Liver (tissue), 8 donors: ENCODE measurements at regions not wholly inside any gene's neighbourhood (a gene's known extent, or its start where the extent isn't known, plus 50 kb on each side); places are given as distances from the start of the nearest gene placed in this dataset.

ENCODE experiments used
- DNase-seq: peaks from one replicate; pipeline ENCODE4 v3.0.0-alpha.2; 2017; ENCODE audit warnings: low spot score
- H3K27ac ChIP-seq, 2 donors: one replicate each; pipeline ENCODE4 v1.7.0; 2013; ENCODE audit warnings: inconsistent platforms in 2 of 2, low read length in 2 of 2, control low read depth in 1 of 2, low read depth in 1 of 2, mild to moderate bottlenecking in 1 of 2
- H3K27me3 ChIP-seq, 4 donors: one replicate each; pipeline versions ENCODE4 v1.6.1 to v1.7.0; 2013; ENCODE audit warnings: low read length in 3 of 4, inconsistent platforms in 1 of 4, mild to moderate bottlenecking in 1 of 4, moderate library complexity in 1 of 4; ENCODE audit not compliant: control insufficient read depth in 4 of 4, insufficient read depth in 4 of 4
- H3K36me3 ChIP-seq, 4 donors: one replicate each; pipeline versions ENCODE4 v1.6.1 to v1.7.0; 2013; ENCODE audit warnings: low read length in 3 of 4, mild to moderate bottlenecking in 3 of 4, low read depth in 1 of 4, moderate library complexity in 1 of 4; ENCODE audit not compliant: control insufficient read depth in 4 of 4, insufficient read depth in 3 of 4
- H3K4me1 ChIP-seq, 4 donors: one replicate each; pipeline versions ENCODE4 v1.6.1 to v1.7.0; 2013; ENCODE audit warnings: low read length in 3 of 4, mild to moderate bottlenecking in 3 of 4, moderate library complexity in 1 of 4; ENCODE audit not compliant: control insufficient read depth in 4 of 4, insufficient read depth in 4 of 4
- H3K4me3 ChIP-seq, 3 donors: one replicate each; pipeline versions ENCODE4 v1.6.1 to v1.7.0; 2013; ENCODE audit warnings: low read length in 3 of 3, control low read depth in 1 of 3, low read depth in 1 of 3, mild to moderate bottlenecking in 1 of 3
- H3K9ac ChIP-seq, 2 donors: one replicate each; pipeline ENCODE4 v1.7.0; 2013; ENCODE audit warnings: low read length in 2 of 2, mild to moderate bottlenecking in 2 of 2, moderate library complexity in 2 of 2, control low read depth in 1 of 2, low read depth in 1 of 2
- H3K9me3 ChIP-seq, 4 donors: one replicate each; pipeline versions ENCODE4 v1.6.1 to v1.7.0; 2013; ENCODE audit warnings: low read length in 3 of 4; ENCODE audit not compliant: control insufficient read depth in 4 of 4
- EGR1 ChIP-seq, 2 donors: IDR thresholded peaks; 2 replicates each; pipeline ENCODE4 v1.6.1; 2016 to 2018; ENCODE audit warnings: antibody characterized with exemption in 2 of 2, low read depth in 2 of 2
- FOXA1 ChIP-seq: IDR thresholded peaks from 2 replicates; pipeline ENCODE4 v1.6.1; 2016; ENCODE audit warnings: antibody characterized with exemption
- FOXA2 ChIP-seq: IDR thresholded peaks from 2 replicates; pipeline ENCODE4 v1.6.1; 2016; ENCODE audit warnings: antibody characterized with exemption
- GABPA ChIP-seq, 2 donors: IDR thresholded peaks in 1 of 2; conservative IDR thresholded peaks in 1 of 2; 2 replicates each; pipeline ENCODE4 v1.6.1; 2016; ENCODE audit warnings: antibody characterized with exemption in 2 of 2, mild to moderate bottlenecking in 1 of 2, moderate library complexity in 1 of 2
- HNF4A ChIP-seq, 2 donors: conservative IDR thresholded peaks; 2 replicates each; pipeline ENCODE4 v1.6.1; 2016; ENCODE audit warnings: antibody characterized with exemption in 2 of 2, mild to moderate bottlenecking in 2 of 2
- HNF4G ChIP-seq: IDR thresholded peaks from 2 replicates; pipeline ENCODE4 v1.6.1; 2016; ENCODE audit warnings: antibody characterized with exemption
- JUND ChIP-seq, 2 donors: IDR thresholded peaks; 2 replicates each; pipeline ENCODE4 v1.6.1; 2016; ENCODE audit warnings: antibody characterized with exemption in 2 of 2
- NR2F2 ChIP-seq: IDR thresholded peaks from 2 replicates; pipeline ENCODE4 v1.6.1; 2016; ENCODE audit warnings: antibody characterized with exemption
- RAD21 ChIP-seq, 2 donors: IDR thresholded peaks; 2 replicates each; pipeline ENCODE4 v1.6.1; 2016; ENCODE audit warnings: antibody characterized with exemption in 2 of 2, mild to moderate bottlenecking in 2 of 2
- RXRA ChIP-seq, 2 donors: IDR thresholded peaks; 2 replicates each; pipeline ENCODE4 v1.6.1; 2017 to 2018; ENCODE audit warnings: antibody characterized with exemption in 2 of 2, mild to moderate bottlenecking in 1 of 2
- SP1 ChIP-seq: IDR thresholded peaks from 2 replicates; pipeline ENCODE4 v1.6.1; 2018; ENCODE audit warnings: antibody characterized with exemption, mild to moderate bottlenecking
- TAF1 ChIP-seq: conservative IDR thresholded peaks from 2 replicates; pipeline ENCODE4 v1.6.1; 2016; ENCODE audit warnings: antibody characterized with exemption, mild to moderate bottlenecking
- YY1 ChIP-seq: IDR thresholded peaks from 2 replicates; pipeline ENCODE4 v1.6.1; 2016; ENCODE audit warnings: antibody characterized with exemption, mild to moderate bottlenecking
- WGBS: extraction: QIAGEN DNeasy Blood & Tissue Kit; methylation state at CpG from one replicate; pipeline ENCODE4 v1.1.7; 2013; 5-methylcytosine and 5-hydroxymethylcytosine counted together
- TF ChIP-seq, protein P1 (sequence below): IDR thresholded peaks from 2 replicates; pipeline ENCODE4 v1.6.1; 2016; ENCODE audit warnings: antibody characterized with exemption
- TF ChIP-seq, protein P2 (sequence below): fragments of 150-350 bp; IDR thresholded peaks from 2 replicates; pipeline ENCODE4 v1.5.1; 2017; ENCODE audit warnings: improper control_type of control experiment, low read depth, low read length; ENCODE audit not compliant: missing input control
- TF ChIP-seq, protein P3 (sequence below): IDR thresholded peaks from 2 replicates; pipeline ENCODE4 v1.6.1; 2016; ENCODE audit warnings: antibody characterized with exemption
- TF ChIP-seq, protein P4 (sequence below): IDR thresholded peaks from 2 replicates; pipeline ENCODE4 v1.6.1; 2016; ENCODE audit warnings: antibody characterized with exemption
- TF ChIP-seq, protein P5 (sequence below): IDR thresholded peaks from 2 replicates; pipeline ENCODE4 v1.6.1; 2016; ENCODE audit warnings: antibody characterized with exemption, mild to moderate bottlenecking
- donor health status: healthy.
- donor health status: healthy.
- donor health status: healthy.
- donor health status: healthy.
- donor health status: healthy.

DNA sequence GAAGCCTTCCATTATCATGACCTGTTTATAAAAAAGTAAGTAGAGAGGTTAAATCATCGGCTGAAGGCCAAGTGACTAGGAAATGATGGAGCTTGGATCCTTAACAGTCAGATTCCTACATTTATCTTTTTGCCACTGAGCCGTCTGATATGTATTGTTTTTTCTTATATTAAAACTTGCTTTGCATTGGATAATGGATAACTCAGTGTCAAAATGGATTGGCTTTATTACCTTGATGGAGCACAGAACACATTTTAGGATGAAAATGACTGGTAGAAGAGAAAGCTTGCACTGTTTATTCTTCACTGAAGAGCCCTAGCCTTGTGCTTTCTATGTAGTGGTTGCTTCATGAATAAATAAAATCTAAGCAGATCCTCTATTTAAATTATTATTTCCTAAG is 54.2 kb upstream of the TSPAN5 start:
- 87% methylated on average over 2 of the region's 2 CpGs for WGBS
- no peaks in the 10 kb centered on the region for H3K27me3 ChIP-seq
- H3K9me3 ChIP-seq: no peaks in the 10 kb centered on the region
- no peaks in the 10 kb centered on the region for H3K4me1 ChIP-seq
- no peak overlapping the region for H3K4me3 ChIP-seq
- no peak for DNase-seq
- no peak for TF ChIP-seq EGR1 (IDR thresholded peaks at IDR 0.05; ENCODE audit: low read depth in 2 of 2)
- no peak for TF ChIP-seq JUND (IDR thresholded peaks at IDR 0.05)
- TF ChIP-seq, protein P1, sequence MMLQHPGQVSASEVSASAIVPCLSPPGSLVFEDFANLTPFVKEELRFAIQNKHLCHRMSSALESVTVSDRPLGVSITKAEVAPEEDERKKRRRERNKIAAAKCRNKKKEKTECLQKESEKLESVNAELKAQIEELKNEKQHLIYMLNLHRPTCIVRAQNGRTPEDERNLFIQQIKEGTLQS: no peak
- no peak for TF ChIP-seq TAF1
- no peak for TF ChIP-seq HNF4G
- no peak for TF ChIP-seq FOXA1
- TF ChIP-seq, protein P2, sequence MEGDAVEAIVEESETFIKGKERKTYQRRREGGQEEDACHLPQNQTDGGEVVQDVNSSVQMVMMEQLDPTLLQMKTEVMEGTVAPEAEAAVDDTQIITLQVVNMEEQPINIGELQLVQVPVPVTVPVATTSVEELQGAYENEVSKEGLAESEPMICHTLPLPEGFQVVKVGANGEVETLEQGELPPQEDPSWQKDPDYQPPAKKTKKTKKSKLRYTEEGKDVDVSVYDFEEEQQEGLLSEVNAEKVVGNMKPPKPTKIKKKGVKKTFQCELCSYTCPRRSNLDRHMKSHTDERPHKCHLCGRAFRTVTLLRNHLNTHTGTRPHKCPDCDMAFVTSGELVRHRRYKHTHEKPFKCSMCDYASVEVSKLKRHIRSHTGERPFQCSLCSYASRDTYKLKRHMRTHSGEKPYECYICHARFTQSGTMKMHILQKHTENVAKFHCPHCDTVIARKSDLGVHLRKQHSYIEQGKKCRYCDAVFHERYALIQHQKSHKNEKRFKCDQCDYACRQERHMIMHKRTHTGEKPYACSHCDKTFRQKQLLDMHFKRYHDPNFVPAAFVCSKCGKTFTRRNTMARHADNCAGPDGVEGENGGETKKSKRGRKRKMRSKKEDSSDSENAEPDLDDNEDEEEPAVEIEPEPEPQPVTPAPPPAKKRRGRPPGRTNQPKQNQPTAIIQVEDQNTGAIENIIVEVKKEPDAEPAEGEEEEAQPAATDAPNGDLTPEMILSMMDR: no peak
- no peak overlapping the region for H3K27ac ChIP-seq
- H3K36me3 ChIP-seq: no peaks in the 10 kb centered on the region
- no peak overlapping the region for H3K9ac ChIP-seq

DNA sequence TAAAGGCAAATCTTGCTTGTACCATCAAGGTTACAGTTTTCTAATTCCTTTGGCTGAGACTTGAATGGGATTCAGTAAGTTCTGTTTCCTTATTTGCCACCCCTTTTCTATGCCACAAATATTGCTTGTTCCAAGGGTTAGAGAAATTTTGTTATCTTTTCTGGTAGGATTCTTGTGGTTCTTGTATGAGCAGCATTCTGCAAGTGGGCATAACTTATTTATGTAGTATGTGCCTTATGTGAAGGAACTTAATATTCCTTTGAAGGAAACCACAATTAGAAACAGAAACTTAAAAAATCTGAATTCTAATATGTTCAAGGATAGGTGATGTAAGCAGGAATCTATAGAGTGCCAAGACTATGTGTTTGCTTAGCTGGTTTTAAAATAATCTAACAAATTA is 53.1 kb upstream of the TSPAN5 start:
- Histone ChIP-seq H3K9me3 (no peaks in the 10 kb centered on the region), H3K9ac (no peak overlapping the region), H3K4me1 (no peaks in the 10 kb centered on the region), H3K36me3 (no peaks in the 10 kb centered on the region), H3K27me3 (no peaks in the 10 kb centered on the region), H3K4me3 (no peak overlapping the region), H3K27ac (no peak overlapping the region)
- TF ChIP-seq, protein P3, sequence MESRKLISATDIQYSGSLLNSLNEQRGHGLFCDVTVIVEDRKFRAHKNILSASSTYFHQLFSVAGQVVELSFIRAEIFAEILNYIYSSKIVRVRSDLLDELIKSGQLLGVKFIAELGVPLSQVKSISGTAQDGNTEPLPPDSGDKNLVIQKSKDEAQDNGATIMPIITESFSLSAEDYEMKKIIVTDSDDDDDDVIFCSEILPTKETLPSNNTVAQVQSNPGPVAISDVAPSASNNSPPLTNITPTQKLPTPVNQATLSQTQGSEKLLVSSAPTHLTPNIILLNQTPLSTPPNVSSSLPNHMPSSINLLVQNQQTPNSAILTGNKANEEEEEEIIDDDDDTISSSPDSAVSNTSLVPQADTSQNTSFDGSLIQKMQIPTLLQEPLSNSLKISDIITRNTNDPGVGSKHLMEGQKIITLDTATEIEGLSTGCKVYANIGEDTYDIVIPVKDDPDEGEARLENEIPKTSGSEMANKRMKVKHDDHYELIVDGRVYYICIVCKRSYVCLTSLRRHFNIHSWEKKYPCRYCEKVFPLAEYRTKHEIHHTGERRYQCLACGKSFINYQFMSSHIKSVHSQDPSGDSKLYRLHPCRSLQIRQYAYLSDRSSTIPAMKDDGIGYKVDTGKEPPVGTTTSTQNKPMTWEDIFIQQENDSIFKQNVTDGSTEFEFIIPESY: no peak
- TF ChIP-seq GABPA (IDR thresholded peaks at IDR 0.05 in 1 of 2, conservative IDR thresholded peaks at IDR 0.05 in 1 of 2) (no peak), RXRA (IDR thresholded peaks at IDR 0.05) (no peak), RAD21 (IDR thresholded peaks at IDR 0.05) (no peak), NR2F2 (no peak), FOXA2 (no peak), HNF4G (no peak), YY1 (no peak), SP1 (no peak), HNF4A (conservative IDR thresholded peaks at IDR 0.05) (no peak), TAF1 (no peak)
- TF ChIP-seq, protein P2: no peak
- TF ChIP-seq, protein P4, sequence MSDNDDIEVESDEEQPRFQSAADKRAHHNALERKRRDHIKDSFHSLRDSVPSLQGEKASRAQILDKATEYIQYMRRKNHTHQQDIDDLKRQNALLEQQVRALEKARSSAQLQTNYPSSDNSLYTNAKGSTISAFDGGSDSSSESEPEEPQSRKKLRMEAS: no peak
- TF ChIP-seq, protein P5, sequence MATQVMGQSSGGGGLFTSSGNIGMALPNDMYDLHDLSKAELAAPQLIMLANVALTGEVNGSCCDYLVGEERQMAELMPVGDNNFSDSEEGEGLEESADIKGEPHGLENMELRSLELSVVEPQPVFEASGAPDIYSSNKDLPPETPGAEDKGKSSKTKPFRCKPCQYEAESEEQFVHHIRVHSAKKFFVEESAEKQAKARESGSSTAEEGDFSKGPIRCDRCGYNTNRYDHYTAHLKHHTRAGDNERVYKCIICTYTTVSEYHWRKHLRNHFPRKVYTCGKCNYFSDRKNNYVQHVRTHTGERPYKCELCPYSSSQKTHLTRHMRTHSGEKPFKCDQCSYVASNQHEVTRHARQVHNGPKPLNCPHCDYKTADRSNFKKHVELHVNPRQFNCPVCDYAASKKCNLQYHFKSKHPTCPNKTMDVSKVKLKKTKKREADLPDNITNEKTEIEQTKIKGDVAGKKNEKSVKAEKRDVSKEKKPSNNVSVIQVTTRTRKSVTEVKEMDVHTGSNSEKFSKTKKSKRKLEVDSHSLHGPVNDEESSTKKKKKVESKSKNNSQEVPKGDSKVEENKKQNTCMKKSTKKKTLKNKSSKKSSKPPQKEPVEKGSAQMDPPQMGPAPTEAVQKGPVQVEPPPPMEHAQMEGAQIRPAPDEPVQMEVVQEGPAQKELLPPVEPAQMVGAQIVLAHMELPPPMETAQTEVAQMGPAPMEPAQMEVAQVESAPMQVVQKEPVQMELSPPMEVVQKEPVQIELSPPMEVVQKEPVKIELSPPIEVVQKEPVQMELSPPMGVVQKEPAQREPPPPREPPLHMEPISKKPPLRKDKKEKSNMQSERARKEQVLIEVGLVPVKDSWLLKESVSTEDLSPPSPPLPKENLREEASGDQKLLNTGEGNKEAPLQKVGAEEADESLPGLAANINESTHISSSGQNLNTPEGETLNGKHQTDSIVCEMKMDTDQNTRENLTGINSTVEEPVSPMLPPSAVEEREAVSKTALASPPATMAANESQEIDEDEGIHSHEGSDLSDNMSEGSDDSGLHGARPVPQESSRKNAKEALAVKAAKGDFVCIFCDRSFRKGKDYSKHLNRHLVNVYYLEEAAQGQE: no peak
- TF ChIP-seq, protein P1: no peak
- DNase-seq: no peak
